GM19240 (cell line): ENCODE measurements at regions not wholly inside any gene's neighbourhood (a gene's known extent, or its start where the extent isn't known, plus 50 kb on each side); places are given as distances from the start of the nearest gene placed in this dataset.

Experiments used
- DNase-seq: peaks from one replicate; pipeline ENCODE4 v3.0.0; 2011; ENCODE audit warnings: low spot score; ENCODE audit not compliant: insufficient read length

DNA sequence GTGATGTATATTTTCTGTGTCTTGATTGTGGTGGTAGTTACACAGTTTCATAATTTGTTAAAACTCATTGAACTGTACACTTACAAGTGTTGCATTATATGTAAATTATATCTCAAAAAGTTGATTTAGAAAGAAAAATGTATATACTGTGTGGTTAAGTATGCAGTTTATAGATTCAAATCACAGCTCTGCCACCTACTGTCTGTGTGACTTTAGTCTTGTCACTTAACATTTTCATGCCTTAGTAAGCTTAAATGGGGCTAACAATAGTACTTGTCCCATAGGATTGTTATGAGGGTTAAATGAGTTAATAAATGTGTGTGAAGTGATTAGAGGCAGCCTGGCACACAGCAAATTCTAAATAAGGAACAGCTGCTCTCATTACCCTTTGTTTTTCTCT, 120.9 kb upstream of the P2RY1 start:
- no peak for DNase-seq

GRCh38 chr3:152714507-152714906, 120.4 kb upstream of the P2RY1 start:
- DNase-seq, result no peak

DNA sequence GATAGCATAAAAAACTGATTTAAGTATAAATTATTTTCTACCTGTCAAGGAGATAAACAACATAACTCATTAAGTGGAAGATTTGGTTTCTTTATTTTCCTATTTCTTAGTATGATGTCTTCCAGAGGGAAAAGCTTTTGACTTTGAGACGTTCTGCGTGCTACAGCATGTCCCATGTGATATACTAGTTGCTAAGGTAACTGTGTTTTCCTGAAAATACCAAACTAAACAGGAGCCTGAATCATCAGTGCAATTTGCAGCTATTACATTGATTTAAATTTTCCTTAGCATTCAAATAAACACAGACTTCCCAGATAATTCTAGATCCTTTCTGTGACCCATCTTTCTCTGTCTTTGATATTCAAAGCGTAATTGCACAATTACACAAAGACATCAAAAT, 117.7 kb upstream of the P2RY1 start:
- no peak for DNase-seq

- no peak for DNase-seq
Measured at GRCh38 chr3:152718810-152719209, 116.1 kb upstream of the P2RY1 start.

DNA sequence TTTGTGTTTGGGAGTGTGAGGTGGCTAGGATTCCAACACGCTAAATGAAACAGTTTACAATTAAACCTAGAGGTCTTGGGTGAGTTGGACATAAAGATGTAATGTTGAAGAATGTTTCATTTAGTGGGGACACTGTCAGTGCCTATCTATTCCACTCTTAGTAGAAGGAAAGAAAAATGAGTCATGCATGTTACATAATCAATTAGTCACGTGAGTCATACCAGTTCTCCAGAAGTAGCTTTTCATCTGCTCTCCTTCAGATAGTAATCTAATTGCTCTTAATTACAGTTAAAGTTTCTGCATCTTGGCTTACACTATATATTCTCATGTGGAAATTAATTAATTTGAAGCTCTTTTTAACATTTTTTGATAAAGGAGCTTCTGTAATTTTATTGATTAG, 115.7 kb upstream of the P2RY1 start:
- DNase-seq, result no peak

DNA sequence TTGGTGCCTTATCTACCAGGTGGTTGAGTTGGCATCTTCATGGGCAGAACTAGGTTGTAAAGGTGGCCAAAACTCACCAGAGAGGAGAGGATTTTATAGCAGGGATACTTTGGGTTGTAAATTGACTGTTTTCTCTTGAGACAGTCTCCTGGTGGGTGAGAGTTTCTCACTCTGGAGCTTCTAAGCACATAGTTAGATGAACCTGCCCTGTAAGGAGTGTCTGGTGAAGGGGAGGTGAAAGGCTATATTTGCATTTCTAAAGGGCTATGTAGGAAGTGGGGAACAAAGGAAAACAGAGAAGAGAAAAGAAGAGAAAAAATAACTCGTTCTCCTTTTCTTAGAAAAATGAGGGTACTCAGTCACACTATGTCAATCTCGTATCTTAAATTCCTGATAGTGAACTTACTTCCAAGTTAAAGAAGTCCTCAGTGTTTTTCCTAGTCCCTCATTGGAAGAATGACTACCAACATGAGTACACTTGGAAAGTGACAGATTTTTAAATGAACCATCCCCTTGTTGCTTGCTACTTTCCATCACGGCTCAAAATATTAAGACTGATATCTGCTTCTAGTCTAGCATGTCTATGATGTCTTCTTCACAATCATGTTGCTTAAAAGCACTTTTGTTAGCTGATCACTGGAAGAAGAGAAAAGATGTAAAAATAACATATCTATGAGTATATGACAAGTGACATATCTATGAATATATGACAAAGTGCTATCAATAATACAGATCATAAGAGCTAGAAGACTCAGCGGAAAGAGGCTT, 113.8 kb upstream of the P2RY1 start:
- no peak for DNase-seq

DNA sequence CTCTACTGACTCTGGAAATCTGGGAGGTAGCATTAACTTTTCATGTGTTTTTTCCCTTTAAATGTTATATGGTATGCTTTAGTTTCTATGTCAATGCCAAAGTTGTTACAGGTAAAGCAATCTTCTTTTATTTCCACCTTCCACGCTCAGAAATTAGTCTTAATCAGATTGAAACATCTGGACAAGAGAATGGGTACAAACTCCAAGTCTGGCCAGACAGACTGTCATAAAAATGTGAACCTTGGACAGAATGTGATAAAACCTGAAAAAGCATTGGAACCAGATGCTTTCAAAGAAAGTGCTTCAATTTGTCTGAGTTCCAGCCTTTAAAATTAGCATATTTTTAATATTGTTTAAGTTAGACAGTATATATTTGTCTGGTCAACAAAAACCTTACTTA, 110.7 kb upstream of the P2RY1 start:
- no peak for DNase-seq

DNA sequence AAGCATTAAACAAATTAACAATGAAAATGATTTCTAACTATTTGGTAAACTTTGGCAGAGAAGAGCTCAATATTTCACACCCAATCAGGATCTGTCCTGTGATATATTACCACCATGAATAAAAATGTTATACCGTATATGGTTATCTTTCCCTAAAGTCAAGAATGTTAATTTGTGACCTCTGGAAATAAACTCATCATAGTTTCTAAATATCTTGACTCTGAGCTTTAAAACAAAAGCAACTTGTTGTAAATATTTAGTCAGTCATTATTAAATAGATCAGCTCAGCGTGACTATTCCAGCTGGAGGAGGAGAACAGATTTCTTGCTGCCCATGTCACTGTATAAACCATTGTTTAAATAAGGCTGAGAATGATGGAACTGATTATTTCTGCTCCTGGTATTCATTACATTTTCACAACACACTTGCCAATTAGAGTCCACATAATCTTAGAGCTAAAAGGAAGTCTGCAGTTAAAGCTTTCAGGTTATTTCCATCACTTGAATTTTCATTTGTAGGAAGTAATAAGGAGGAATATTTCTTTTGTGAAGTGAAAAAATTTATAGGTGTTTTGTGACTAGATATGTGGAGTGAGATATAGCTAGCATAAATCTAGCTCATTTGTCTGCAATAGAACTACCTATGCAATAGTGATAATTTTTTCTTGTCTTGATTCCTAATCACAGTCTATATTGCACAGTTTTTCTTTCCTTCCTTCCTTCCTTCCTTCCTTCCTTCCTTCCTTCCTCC, 106.5 kb upstream of the P2RY1 start:
- DNase-seq, result no peak

GRCh38 chr3:152729906-152730305, 105.0 kb upstream of the P2RY1 start:
- DNase-seq, result no peak

DNA sequence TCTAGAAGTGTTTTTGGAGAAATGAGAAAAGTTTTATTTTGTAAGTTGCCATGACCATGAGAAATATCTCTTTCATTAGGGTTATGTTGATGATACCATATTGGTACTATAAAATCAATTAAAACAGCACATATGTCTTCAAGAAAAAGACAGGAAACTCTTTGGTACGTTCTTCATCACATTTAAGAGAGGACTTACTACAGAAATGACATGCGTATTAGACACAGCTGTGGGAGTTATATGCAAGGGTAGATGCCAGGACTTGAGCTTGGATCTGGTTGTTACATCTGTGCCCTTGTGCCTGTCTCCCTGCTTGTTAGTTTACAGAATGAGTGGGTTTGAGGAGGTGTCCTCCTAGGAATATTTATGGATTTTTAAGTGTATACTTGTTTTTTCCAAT, 103.4 kb upstream of the P2RY1 start:
- DNase-seq, result no peak

GRCh38 chr3:152733584-152734119, 101.3 kb upstream of the P2RY1 start:
- DNase-seq, result no peak

DNA sequence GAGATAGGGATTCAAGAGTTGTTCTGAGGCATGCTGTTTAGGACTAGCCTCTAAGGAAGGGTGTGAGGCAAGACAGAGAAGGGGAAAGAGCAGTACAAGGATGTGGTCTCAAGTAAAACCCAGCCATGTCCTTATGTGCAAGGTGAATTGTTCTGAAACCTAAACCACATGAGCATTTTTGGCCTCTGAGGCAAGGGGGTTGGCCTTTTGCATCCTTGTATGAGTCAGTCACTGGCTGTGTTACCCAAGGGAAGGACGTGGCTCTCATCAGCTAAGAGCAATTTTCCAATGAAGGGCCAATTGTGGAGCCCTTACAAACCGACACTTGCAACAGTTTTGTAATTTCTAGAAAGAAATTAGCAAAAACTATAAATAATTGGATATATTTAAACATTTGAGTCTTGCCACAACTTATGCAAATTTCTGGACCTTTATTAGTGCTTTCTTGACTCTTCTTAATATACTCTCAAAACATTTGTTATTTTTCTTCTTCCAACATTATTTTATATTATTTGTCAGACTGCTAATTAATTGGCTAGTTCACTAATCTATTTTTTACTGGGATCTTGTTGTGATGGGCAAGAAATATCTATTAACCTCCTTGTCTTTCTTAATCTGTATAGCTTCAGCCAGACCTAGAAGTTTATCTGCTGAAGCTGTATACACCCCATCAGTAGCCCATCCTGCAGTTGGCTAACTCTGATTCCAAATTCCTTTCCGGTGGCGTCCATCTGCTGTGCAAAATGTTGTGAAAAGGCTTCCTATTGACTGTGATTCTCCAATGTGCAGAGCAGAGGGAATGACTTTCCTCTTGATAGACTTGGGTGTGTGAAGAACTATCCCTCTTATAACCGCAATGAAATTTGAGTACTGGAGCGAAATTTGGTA, 97.7 kb upstream of the P2RY1 start:
- DNase-seq, result peak; percentile 25

DNA sequence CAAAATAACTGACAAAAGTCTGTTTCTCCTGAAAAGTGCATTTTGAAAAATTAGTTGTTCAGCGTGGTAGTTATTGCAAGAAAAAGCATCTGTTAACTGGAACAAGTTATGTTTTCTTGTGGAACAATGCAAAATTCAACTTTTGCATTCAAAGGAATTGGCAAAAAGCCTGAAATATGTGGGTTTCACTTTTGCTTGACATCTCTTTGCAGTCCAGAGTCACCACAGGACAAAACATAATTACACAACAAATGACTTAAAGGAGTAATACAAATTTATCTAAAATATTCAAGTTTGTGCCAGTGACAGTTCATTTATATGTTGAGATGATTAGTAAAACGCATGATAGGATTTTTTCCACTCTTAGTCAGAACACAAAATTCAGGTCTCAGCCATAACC, 96.3 kb upstream of the P2RY1 start:
- no peak for DNase-seq

DNA sequence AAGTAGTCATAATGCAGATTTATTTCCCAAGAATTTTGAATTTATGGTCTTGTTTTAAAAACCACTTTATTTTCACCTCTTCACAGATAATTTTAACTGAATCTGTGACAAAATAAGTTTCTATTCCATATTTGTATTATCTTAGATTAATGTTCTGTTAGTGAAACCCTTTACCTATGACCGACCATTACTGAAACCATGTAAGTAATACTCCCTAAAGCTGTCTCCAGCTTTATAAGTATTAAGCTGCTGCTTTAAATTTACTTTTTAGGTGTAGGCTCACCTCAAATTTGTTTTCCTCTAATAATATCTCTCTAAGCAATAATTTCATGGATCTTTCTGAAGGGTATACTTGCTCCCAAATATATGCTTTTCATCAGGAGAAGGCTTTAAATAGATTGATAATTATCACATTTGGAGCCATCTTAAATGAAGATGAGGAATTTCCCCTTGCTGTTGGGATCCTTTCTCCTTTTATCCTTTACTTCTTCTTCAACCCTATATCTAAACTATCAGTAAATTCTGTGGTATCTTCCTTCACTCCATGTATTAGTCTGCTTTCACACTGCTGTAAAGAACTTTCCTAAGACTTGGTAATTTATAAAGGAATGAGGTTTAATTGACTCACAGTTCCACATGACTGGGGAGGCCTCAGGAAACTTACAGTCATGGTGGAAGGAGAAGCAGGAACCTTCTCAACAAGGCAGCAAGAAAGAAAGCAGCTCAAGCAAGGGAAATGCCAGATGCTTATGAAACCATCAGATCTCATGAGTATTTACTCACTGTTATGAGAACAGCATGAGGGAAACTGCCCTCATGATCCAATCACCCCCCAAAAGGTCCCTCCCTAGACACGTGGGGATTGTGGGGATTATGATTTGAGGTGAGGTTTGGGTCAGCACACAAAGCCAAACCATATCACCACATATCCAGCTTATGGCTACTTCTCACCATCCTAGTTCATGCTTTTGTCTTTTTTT, 92.3 kb upstream of the P2RY1 start:
- no peak for DNase-seq

DNA sequence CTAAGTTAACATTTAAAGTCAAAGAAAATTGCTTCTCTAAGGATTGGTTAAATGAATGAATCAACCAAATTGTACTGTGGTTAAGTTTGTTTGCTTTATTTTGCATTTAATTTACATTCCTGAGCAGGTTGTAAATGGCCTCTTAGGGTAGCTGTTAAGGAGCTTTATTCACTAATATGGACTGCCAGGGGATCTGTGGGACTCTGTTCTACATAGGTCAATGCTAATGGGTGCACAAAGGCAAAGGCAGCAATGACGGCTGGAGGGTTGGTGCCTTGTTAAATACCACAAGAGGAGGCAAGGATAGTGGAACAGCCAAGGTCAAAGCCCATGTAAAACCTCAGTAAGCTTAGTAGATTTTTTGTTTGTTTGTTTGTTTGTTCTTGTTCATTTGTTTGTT, 89.3 kb upstream of the P2RY1 start:
- DNase-seq, result no peak

GRCh38 chr3:152754303-152754702, 80.6 kb upstream of the P2RY1 start:
- DNase-seq, result no peak

GRCh38 chr3:152756807-152757206, 78.1 kb upstream of the P2RY1 start:
- no peak for DNase-seq

DNA sequence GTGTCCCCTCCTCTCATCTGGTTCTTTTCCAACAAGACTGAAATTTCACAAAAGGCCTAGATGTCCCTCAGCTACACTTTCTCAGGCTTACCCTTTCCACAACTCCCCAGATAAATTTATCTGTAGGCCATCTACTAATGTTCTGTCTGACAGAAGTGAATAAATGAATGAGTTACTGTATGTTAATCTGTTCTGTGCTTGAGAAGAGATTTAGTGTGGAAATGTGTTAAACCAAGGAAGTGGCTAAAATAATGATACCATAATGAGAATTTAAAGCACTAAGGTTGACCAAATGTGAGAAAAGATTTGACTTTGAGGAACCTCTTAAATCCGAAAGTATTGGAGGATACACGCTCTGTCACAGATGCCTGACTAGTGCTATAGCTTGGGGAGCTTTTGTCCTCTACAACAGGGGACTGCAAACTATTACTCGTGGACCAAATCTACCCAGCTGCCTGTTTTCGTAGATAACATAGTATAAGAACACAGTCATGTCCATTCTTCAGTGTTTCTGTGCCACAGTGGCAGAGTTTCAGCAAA, 74.8 kb upstream of the P2RY1 start:
- no peak for DNase-seq

DNA sequence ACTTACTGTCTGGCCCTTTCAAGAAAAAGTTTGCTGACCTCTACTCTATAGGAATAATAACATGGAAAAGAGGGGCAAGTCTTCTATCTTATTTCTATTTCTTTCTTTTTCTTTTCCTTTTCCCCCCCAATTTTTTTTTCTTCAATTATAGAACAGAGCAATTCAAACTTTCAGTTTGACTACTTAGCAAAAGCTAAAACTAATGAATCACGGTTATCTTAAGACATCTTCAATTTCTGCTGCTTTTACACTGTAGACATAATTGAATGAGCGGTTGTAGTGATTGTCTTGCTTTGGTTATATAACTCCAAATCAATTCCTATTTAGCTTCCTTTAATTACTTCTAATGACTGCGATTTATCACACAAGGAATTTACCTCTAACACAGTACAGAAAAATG, 74.3 kb upstream of the P2RY1 start:
- DNase-seq, result no peak

GRCh38 chr3:152768478-152768877, 66.5 kb upstream of the P2RY1 start:
- DNase-seq, result no peak
